PC-9 (cell line): ENCODE measurements at regions not wholly inside any gene's neighbourhood (a gene's known extent, or its start where the extent isn't known, plus 50 kb on each side); places are given as distances from the start of the nearest gene placed in this dataset.

ENCODE experiments used
- CTCF ChIP-seq: fragments of 200-600 bp; sonication (generic); conservative IDR thresholded peaks from 2 replicates; pipeline ENCODE4 v1.6.1; 2017; ENCODE audit warnings: mixed run types, antibody characterized with exemption, mild to moderate bottlenecking, moderate library complexity
- EZH2 ChIP-seq: fragments of 200-600 bp; sonication (generic); IDR thresholded peaks from 2 replicates; pipeline ENCODE4 v1.8.0; 2017; ENCODE audit warnings: antibody characterized with exemption, low read depth

GRCh38 chr13:74205313-74205690 is 71.1 kb upstream of the KLF12 start:
- TF ChIP-seq CTCF, result no peak
- no peak for TF ChIP-seq EZH2
